Breast epithelium (tissue), 4 donors: ENCODE measurements at regions not wholly inside any gene's neighbourhood (a gene's known extent, or its start where the extent isn't known, plus 50 kb on each side); places are given as distances from the start of the nearest gene placed in this dataset.

Experiments used
- DNase-seq, 2 donors: peaks; one replicate each; pipeline ENCODE4 v3.0.0-alpha.2; 2019; ENCODE audit warnings: low spot score in 2 of 2
- H3K27ac ChIP-seq, 2 donors: fragments of 200-600 bp; sonication (generic) in 1 of 2; one replicate each; pipeline ENCODE4 v1.5.1; 2016 to 2019; ENCODE audit warnings: mild to moderate bottlenecking in 1 of 2
- H3K27me3 ChIP-seq, 2 donors: fragments of 200-600 bp; sonication (generic) in 1 of 2; one replicate each; pipeline versions ENCODE4 v1.5.1 to v1.6.0; 2017 to 2019; ENCODE audit warnings: control low read depth in 1 of 2, mild to moderate bottlenecking in 1 of 2
- H3K36me3 ChIP-seq: fragments of 200-600 bp; one replicate; pipeline ENCODE4 v1.5.1; 2019
- H3K4me1 ChIP-seq, 2 donors: fragments of 200-600 bp; sonication (generic); one replicate each; pipeline ENCODE4 v1.5.1; 2016 to 2019; ENCODE audit warnings: control low read depth in 1 of 2
- H3K4me3 ChIP-seq, 3 donors: fragments of 200-600 bp; sonication (generic); 1 replicate in 2 of 3; 2 replicates in 1 of 3; pipeline ENCODE4 v1.5.1; 2016 to 2019; ENCODE audit warnings: mild to moderate bottlenecking in 3 of 3, moderate library complexity in 2 of 3
- H3K9me3 ChIP-seq, 2 donors: fragments of 200-600 bp; sonication (generic) in 1 of 2; one replicate each; pipeline ENCODE4 v1.5.1; 2016 to 2019; ENCODE audit warnings: control low read depth in 1 of 2
- CTCF ChIP-seq, 3 donors: fragments of 450-650 bp; IDR thresholded peaks; one replicate each; pipeline ENCODE4 v1.5.1; 2016 to 2017; ENCODE audit warnings: antibody characterized with exemption in 3 of 3, mild to moderate bottlenecking in 3 of 3, moderate library complexity in 3 of 3
- POLR2A ChIP-seq: fragments of 450-650 bp; IDR thresholded peaks from one replicate; pipeline ENCODE4 v1.6.1; 2016; ENCODE audit warnings: antibody characterized with exemption, mild to moderate bottlenecking, moderate library complexity
- POLR2AphosphoS5 ChIP-seq, 3 donors: sonication (generic); formaldehyde crosslinking; IDR thresholded peaks; one replicate each; pipeline ENCODE4 v1.6.1; 2017; ENCODE audit warnings: antibody characterized with exemption in 3 of 3
- intact Hi-C: fragments of 100-400 bp; cut with DNase I; formaldehyde crosslinking; loops from one replicate; pipeline ENCODE4 v1.15.1; 2023; ENCODE audit warnings: low total_unique reads

GRCh38 chr10:8874972-8875371, 820.5 kb downstream of the GATA3 start:
- DNase-seq, result no peak
- H3K27me3 ChIP-seq, result no peaks in the 10 kb centered on the region
- H3K36me3 ChIP-seq, result no peaks in the 10 kb centered on the region
- TF ChIP-seq POLR2AphosphoS5 (IDR thresholded peaks at IDR 0.05) (no peak), POLR2A (no peak), CTCF (IDR thresholded peaks at IDR 0.05) (no peak)
- no peaks in the 10 kb centered on the region for H3K4me1 ChIP-seq
- intact Hi-C loops, result no loop called here
- no peak overlapping the region for H3K27ac ChIP-seq
- H3K9me3 ChIP-seq, result no peaks in the 10 kb centered on the region
- no peak overlapping the region for H3K4me3 ChIP-seq

GRCh38 chr10:8876171-8876570, 821.7 kb downstream of the GATA3 start:
- DNase-seq, result no peak

GRCh38 chr10:8889538-8889937, 835.0 kb downstream of the GATA3 start:
- no peaks in the 10 kb centered on the region for H3K36me3 ChIP-seq
- H3K4me3 ChIP-seq, result no peak overlapping the region
- no peak for DNase-seq
- H3K27me3 ChIP-seq, result no peaks in the 10 kb centered on the region
- H3K9me3 ChIP-seq, result no peaks in the 10 kb centered on the region
- intact Hi-C loops, result loop anchor here (5.0 kb wide), 1 partner anchor 652 kb away; no protein-coding TSS in a partner anchor
- H3K4me1 ChIP-seq, result no peaks in the 10 kb centered on the region
- TF ChIP-seq CTCF (IDR thresholded peaks at IDR 0.05), result no peak
- TF ChIP-seq POLR2A, result no peak
- no peak for TF ChIP-seq POLR2AphosphoS5 (IDR thresholded peaks at IDR 0.05)
- H3K27ac ChIP-seq, result no peak overlapping the region

More at GRCh38 chr10:8876171-8876570, 821.7 kb downstream of the GATA3 start:
- Histone ChIP-seq H3K36me3 (no peaks in the 10 kb centered on the region), H3K4me1 (no peaks in the 10 kb centered on the region), H3K27me3 (no peaks in the 10 kb centered on the region), H3K4me3 (no peak overlapping the region), H3K27ac (no peak overlapping the region), H3K9me3 (no peaks in the 10 kb centered on the region)
- intact Hi-C loops, result no loop called here
- TF ChIP-seq POLR2AphosphoS5 (IDR thresholded peaks at IDR 0.05), result no peak
- TF ChIP-seq POLR2A, result no peak
- TF ChIP-seq CTCF (IDR thresholded peaks at IDR 0.05), result no peak

- Histone ChIP-seq H3K36me3 (no peaks in the 10 kb centered on the region), H3K4me1 (no peaks in the 10 kb centered on the region), H3K27me3 (no peaks in the 10 kb centered on the region), H3K27ac (no peak overlapping the region), H3K9me3 (no peaks in the 10 kb centered on the region), H3K4me3 (no peak overlapping the region)
- DNase-seq, result no peak
- no peak for TF ChIP-seq POLR2AphosphoS5 (IDR thresholded peaks at IDR 0.05)
- TF ChIP-seq CTCF (IDR thresholded peaks at IDR 0.05), result no peak
- no peak for TF ChIP-seq POLR2A
- intact Hi-C loops, result no loop called here
These were observed 838.6 kb downstream of the GATA3 start for GRCh38 chr10:8893102-8893501.

GRCh38 chr10:8894148-8894547, 839.7 kb downstream of the GATA3 start:
- no peak for DNase-seq
- Histone ChIP-seq H3K4me3 (no peak overlapping the region), H3K27ac (no peak overlapping the region), H3K36me3 (no peaks in the 10 kb centered on the region), H3K9me3 (no peaks in the 10 kb centered on the region), H3K4me1 (no peaks in the 10 kb centered on the region), H3K27me3 (no peaks in the 10 kb centered on the region)
- TF ChIP-seq CTCF (IDR thresholded peaks at IDR 0.05) (no peak), POLR2AphosphoS5 (IDR thresholded peaks at IDR 0.05) (no peak), POLR2A (no peak)
- intact Hi-C loops, result no loop called here
